ENCODE measurements at regions not wholly inside any gene's neighbourhood (a gene's known extent, or its start where the extent isn't known, plus 50 kb on each side); places are given as distances from the start of the nearest gene placed in this dataset.

GRCh38 chr5:71844862-71845261 is 125.8 kb downstream of the CARTPT start:
- Histone ChIP-seq H3K36me3 (no peaks in the 10 kb centered on the region), H3K4me1 (no peaks in the 10 kb centered on the region), H3K4me3 (replicated peaks in 1 of 3) (no peak overlapping the region), H3K27me3 (no peaks in the 10 kb centered on the region), H3K9me3 (no peaks in the 10 kb centered on the region), H3K27ac (no peak overlapping the region)
- TF ChIP-seq POLR2A (IDR thresholded peaks at IDR 0.05): no peak
- no peak for TF ChIP-seq CTCF (IDR thresholded peaks at IDR 0.05)
- no peak for DNase-seq
- intact Hi-C loops (cut with DNase I): no loop called here
- 76 to 96% methylated on average over 3 of the region's 3 CpGs for whole genome bisulfite sequencing, 2 donors

- H3K4me1 ChIP-seq: no peaks in the 10 kb centered on the region
- H3K27ac ChIP-seq: no peak overlapping the region
- no peak for DNase-seq
- no peaks in the 10 kb centered on the region for H3K36me3 ChIP-seq
- H3K9me3 ChIP-seq: no peaks in the 10 kb centered on the region
- WGBS, 2 donors: 73 to 76% methylated on average over 4 of the region's 4 CpGs
- intact Hi-C loops (cut with DNase I): no loop called here
- H3K27me3 ChIP-seq: no peaks in the 10 kb centered on the region
- TF ChIP-seq CTCF (IDR thresholded peaks at IDR 0.05) (no peak), POLR2A (IDR thresholded peaks at IDR 0.05) (no peak)
- no peak overlapping the region for H3K4me3 ChIP-seq (replicated peaks in 1 of 3)
These were observed 140.4 kb downstream of the CARTPT start for GRCh38 chr5:71859515-71859914.

GRCh38 chr5:71860048-71860447 is 141.0 kb downstream of the CARTPT start:
- TF ChIP-seq CTCF (IDR thresholded peaks at IDR 0.05): no peak
- TF ChIP-seq POLR2A (IDR thresholded peaks at IDR 0.05): no peak
- intact Hi-C loops (cut with DNase I): no loop called here
- H3K4me1 ChIP-seq: no peaks in the 10 kb centered on the region
- H3K9me3 ChIP-seq: no peaks in the 10 kb centered on the region
- DNase-seq: no peak
- H3K36me3 ChIP-seq: no peaks in the 10 kb centered on the region
- H3K27me3 ChIP-seq: no peaks in the 10 kb centered on the region
- no peak overlapping the region for H3K27ac ChIP-seq
- 73 to 74% methylated on average over 3 of the region's 3 CpGs for WGBS, 2 donors
- H3K4me3 ChIP-seq (replicated peaks in 1 of 3): no peak overlapping the region

GRCh38 chr5:71861682-71862081 is 142.6 kb downstream of the CARTPT start:
- no peak for TF ChIP-seq CTCF (IDR thresholded peaks at IDR 0.05)
- WGBS, 2 donors: 58 to 86% methylated on average over 1 of the region's 1 CpG
- no peak for DNase-seq
- intact Hi-C loops (cut with DNase I): no loop called here
- Histone ChIP-seq H3K9me3 (no peaks in the 10 kb centered on the region), H3K27ac (no peak overlapping the region), H3K36me3 (no peaks in the 10 kb centered on the region), H3K4me3 (replicated peaks in 1 of 3) (no peak overlapping the region), H3K4me1 (no peaks in the 10 kb centered on the region), H3K27me3 (no peaks in the 10 kb centered on the region)

- intact Hi-C loops (cut with DNase I): no loop called here
- TF ChIP-seq POLR2A (IDR thresholded peaks at IDR 0.05) (no peak), CTCF (IDR thresholded peaks at IDR 0.05) (no peak)
- DNase-seq: no peak
- H3K36me3 ChIP-seq: no peaks in the 10 kb centered on the region
- no peak overlapping the region for H3K4me3 ChIP-seq (replicated peaks in 1 of 3)
- H3K4me1 ChIP-seq: no peaks in the 10 kb centered on the region
- no peaks in the 10 kb centered on the region for H3K27me3 ChIP-seq
- 46 to 56% methylated on average over 1 of the region's 1 CpG for WGBS, 2 donors
- no peaks in the 10 kb centered on the region for H3K9me3 ChIP-seq
- no peak overlapping the region for H3K27ac ChIP-seq
These were observed 143.0 kb downstream of the CARTPT start for GRCh38 chr5:71862087-71862486.

Data from thyroid gland (tissue), 4 donors.